Endothelial cell (in vitro differentiated cells): ENCODE measurements at regions not wholly inside any gene's neighbourhood (a gene's known extent, or its start where the extent isn't known, plus 50 kb on each side); places are given as distances from the start of the nearest gene placed in this dataset.
"Not testable (repeated sequence)": the region's sequence is repeated elsewhere in the genome, so short reads cannot be mapped to it uniquely, and the experiment has no call there.

Source experiments
- DNase-seq: peaks from one replicate; pipeline ENCODE4 v3.0.0; 2021; ENCODE audit warnings: low spot score
- H3K27ac Mint-ChIP-seq: one replicate; pipeline ENCODE4 v1.8.0; 2021; ENCODE audit warnings: mixed read lengths, inconsistent platforms; ENCODE audit not compliant: unreplicated experiment
- H3K27me3 Mint-ChIP-seq: one replicate; pipeline ENCODE4 v1.8.0; 2021; ENCODE audit warnings: mild to moderate bottlenecking, moderate library complexity, mixed read lengths, inconsistent platforms; ENCODE audit not compliant: unreplicated experiment
- H3K36me3 Mint-ChIP-seq: one replicate; pipeline ENCODE4 v1.8.0; 2021; ENCODE audit warnings: mild to moderate bottlenecking, low read depth, mixed read lengths, inconsistent platforms; ENCODE audit not compliant: unreplicated experiment
- H3K4me1 Mint-ChIP-seq: one replicate; pipeline ENCODE4 v1.8.0; 2021; ENCODE audit warnings: mild to moderate bottlenecking, mixed read lengths, inconsistent platforms; ENCODE audit not compliant: unreplicated experiment
- H3K4me3 Mint-ChIP-seq: one replicate; pipeline ENCODE4 v1.8.0; 2021; ENCODE audit warnings: mild to moderate bottlenecking, mixed read lengths, inconsistent platforms; ENCODE audit not compliant: unreplicated experiment
- H3K9me3 Mint-ChIP-seq: one replicate; pipeline ENCODE4 v1.8.0; 2021; ENCODE audit warnings: mixed read lengths, inconsistent platforms; ENCODE audit not compliant: unreplicated experiment
- CTCF ChIP-seq: fragments of 200-600 bp; sonication (generic); IDR thresholded peaks from one replicate; pipeline ENCODE4 v1.5.0; 2021; ENCODE audit warnings: antibody characterized with exemption; ENCODE audit not compliant: unreplicated experiment

- not testable (repeated sequence) for H3K27ac Mint-ChIP-seq, H3K9me3 Mint-ChIP-seq, H3K36me3 Mint-ChIP-seq, H3K27me3 Mint-ChIP-seq, H3K4me1 Mint-ChIP-seq, DNase-seq, H3K4me3 Mint-ChIP-seq
Observed at GRCh38 chr1:121095014-121095413, 89.1 kb downstream of the FAM72B start.

- TF ChIP-seq CTCF: peak; percentile 80
- H3K36me3 Mint-ChIP-seq, H3K4me1 Mint-ChIP-seq, H3K9me3 Mint-ChIP-seq, H3K27me3 Mint-ChIP-seq, H3K27ac Mint-ChIP-seq, H3K4me3 Mint-ChIP-seq: not testable (repeated sequence)
- DNase-seq: peak; percentile 87
Observed at GRCh38 chr1:121097127-121097866, 86.8 kb downstream of the FAM72B start.

GRCh38 chr1:121097867-121098215 is 86.3 kb downstream of the FAM72B start:
- H3K36me3 Mint-ChIP-seq, H3K9me3 Mint-ChIP-seq: not testable (repeated sequence)

GRCh38 chr1:121109025-121109424 is 75.1 kb downstream of the FAM72B start:
- not testable (repeated sequence) for H3K9me3 Mint-ChIP-seq, DNase-seq, H3K4me3 Mint-ChIP-seq, H3K27me3 Mint-ChIP-seq, H3K4me1 Mint-ChIP-seq, H3K36me3 Mint-ChIP-seq, H3K27ac Mint-ChIP-seq

More at GRCh38 chr1:121097867-121098215, 86.3 kb downstream of the FAM72B start:
- not testable (repeated sequence) for H3K4me3 Mint-ChIP-seq, H3K27me3 Mint-ChIP-seq, H3K27ac Mint-ChIP-seq, H3K4me1 Mint-ChIP-seq
- DNase-seq: peak; percentile 21

GRCh38 chr1:121116522-121117297 is 67.4 kb downstream of the FAM72B start:
- H3K4me3 Mint-ChIP-seq: peak overlapping the region; percentile 69

GRCh38 chr1:121117298-121117611 is 66.9 kb downstream of the FAM72B start:
- H3K4me1 Mint-ChIP-seq, H3K27me3 Mint-ChIP-seq, H3K36me3 Mint-ChIP-seq, H3K27ac Mint-ChIP-seq, DNase-seq, H3K9me3 Mint-ChIP-seq: not testable (repeated sequence)
- peak overlapping the region; percentile 69 for H3K4me3 Mint-ChIP-seq

More at GRCh38 chr1:121116522-121117297, 67.4 kb downstream of the FAM72B start:
- H3K36me3 Mint-ChIP-seq, DNase-seq, H3K9me3 Mint-ChIP-seq, H3K4me1 Mint-ChIP-seq, H3K27me3 Mint-ChIP-seq, H3K27ac Mint-ChIP-seq: not testable (repeated sequence)

GRCh38 chr1:121117622-121118479 is 66.3 kb downstream of the FAM72B start:
- DNase-seq: peak; percentile 28
- not testable (repeated sequence) for H3K27ac Mint-ChIP-seq, H3K36me3 Mint-ChIP-seq, H3K4me1 Mint-ChIP-seq, H3K27me3 Mint-ChIP-seq, H3K9me3 Mint-ChIP-seq
- H3K4me3 Mint-ChIP-seq: peak overlapping the region; percentile 71
